ENCODE measurements at regions not wholly inside any gene's neighbourhood (a gene's known extent, or its start where the extent isn't known, plus 50 kb on each side); places are given as distances from the start of the nearest gene placed in this dataset.

DNA sequence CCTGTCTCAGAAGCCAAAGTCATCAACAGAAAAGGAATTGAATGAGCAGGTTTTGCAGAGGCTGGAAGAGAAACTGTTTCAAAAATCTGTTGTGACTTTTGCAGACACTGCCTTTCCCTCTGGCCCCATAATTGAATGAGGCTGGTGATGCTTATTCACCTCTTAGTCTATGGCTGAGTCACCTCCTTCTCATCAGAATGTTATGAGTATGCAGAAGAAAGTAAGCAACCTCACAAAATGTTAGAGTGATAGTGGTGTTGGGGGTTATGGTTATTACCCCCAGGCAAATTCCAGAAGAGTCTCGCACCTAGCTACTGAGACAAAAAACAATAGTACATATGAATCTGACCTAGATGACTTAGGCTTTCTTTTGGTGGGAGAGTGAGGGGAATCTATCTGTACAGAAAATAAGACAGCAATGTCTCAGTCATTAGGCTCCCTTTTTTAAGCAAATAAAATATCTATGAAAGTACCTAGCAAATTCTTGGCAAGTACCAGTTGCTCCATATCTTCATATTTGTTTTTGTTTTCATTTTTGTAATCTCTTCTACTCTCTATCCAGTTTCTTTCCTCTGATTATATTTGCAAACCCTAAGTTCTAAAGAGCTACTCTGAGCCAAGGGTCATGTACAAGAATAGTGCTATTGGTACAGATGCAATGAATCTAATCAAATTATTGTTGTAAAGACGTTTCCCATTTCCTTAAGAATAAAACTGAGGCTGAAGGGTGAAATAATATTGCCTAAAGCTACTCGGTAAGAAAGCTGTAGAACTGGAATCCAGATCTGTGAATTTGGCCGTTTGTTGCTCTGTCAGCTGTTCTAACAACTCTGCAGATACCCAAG is 498.1 kb upstream of the TNC start (continued):
- TF ChIP-seq FOXM1 (IDR thresholded peaks at IDR 0.05; ENCODE audit: low read depth) (peak; percentile 92), GATA2 (CRISPR knock-in tag; IDR thresholded peaks at IDR 0.05) (no peak), CTCF (IDR thresholded peaks at IDR 0.05) (no peak), RCOR1 (IDR thresholded peaks at IDR 0.05; ENCODE audit: low read length) (no peak), USF2 (IDR thresholded peaks at IDR 0.05; ENCODE audit: borderline replicate concordance, low read depth, low read length) (no peak), MEF2A (IDR thresholded peaks at IDR 0.05; ENCODE audit: borderline replicate concordance, low read depth) (peak; percentile 60; the same call in 1 of the 2 replicates), NRF1 (IDR thresholded peaks at IDR 0.05; ENCODE audit: low read depth, low read length) (no peak), RFX5 (IDR thresholded peaks at IDR 0.05; ENCODE audit: low read length) (no peak), FOSL2 (IDR thresholded peaks at IDR 0.05; ENCODE audit: borderline replicate concordance, low read depth) (peak; percentile 99)

DNA sequence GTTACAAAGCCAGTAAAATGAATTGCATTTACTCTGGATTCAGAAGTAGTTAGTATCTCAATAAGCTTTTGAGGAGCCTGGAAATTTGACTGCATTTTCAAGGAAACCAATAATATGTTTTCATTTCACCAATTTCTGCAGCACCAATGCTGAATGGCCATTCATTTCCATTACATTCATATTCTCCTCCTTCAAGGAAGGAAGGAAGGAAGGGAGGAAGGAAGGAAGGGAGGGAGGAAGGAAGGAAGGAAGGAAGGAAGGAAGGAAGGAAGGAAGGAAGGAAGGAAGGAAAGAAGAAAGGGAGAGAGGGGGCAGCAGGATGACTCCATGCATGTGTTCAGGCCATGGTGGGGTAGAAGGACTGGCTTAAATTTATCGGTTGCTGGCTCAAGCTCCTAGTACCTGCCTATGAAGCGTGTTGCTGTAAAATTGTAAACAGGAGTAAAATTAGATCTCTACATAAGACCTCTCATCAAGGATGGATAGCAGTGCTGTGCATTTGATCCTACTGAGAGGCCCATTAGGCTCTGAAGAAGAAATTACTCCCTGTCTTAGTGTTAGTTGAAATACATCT is 498.8 kb upstream of the TNC start:
- H3K36me3 ChIP-seq (replicated peaks in 1 of 2; ENCODE audit: control insufficient read depth in 1 of 2, insufficient read depth in 2 of 2, low read length in 1 of 2), result peaks cover 0 to 12% of the 10 kb centered on the region in 2 experiments
- no peaks in the 10 kb centered on the region for H3K9me3 ChIP-seq
- H3K4me3 ChIP-seq (ENCODE audit: low read depth in 2 of 2, low read length in 1 of 2), result no peak overlapping the region
- 100% methylated on average over 2 of the region's 2 CpGs for WGBS (ENCODE audit: low lambda C conversion rate)
- H3K27me3 ChIP-seq (ENCODE audit: insufficient read depth), result no peaks in the 10 kb centered on the region
- H4K20me1 ChIP-seq (ENCODE audit: insufficient read depth), result no peaks in the 10 kb centered on the region
- H3K79me2 ChIP-seq (ENCODE audit: insufficient read depth), result 0 out of 2 replicates have a peak, but pooled peaks cover 4% of the 10 kb centered on the region
- no peak overlapping the region for H2AFZ ChIP-seq (ENCODE audit: low read depth)
- H3K27ac ChIP-seq (ENCODE audit: low read depth in 2 of 2, low read length in 1 of 2), result peak overlapping the region; percentile 66 to 100; a peak in 3 of 4 replicates
- H3K4me1 ChIP-seq (ENCODE audit: control insufficient read depth in 1 of 2, insufficient read depth in 2 of 2, low read depth in 1 of 2, low read length in 1 of 2), result peaks cover 0 to 31% of the 10 kb centered on the region in 2 experiments; a peak in 2 of 4 replicates
- no peaks in the 10 kb centered on the region for H3K9me2 ChIP-seq
- peak overlapping the region; percentile 86 for H3K9ac ChIP-seq
- CTCF ChIA-PET, result interaction anchor here (1.3 to 2.1 kb wide), 2 partner anchors 23 kb away, joined by 4 to 13 read pairs; no protein-coding TSS in a partner anchor
- H3F3A ChIP-seq (replicated peaks; ENCODE audit: insufficient read depth), result peaks cover 36% of the 10 kb centered on the region
- POLR2A ChIA-PET, result no interaction called here
- TF ChIP-seq TAF1 (IDR thresholded peaks at IDR 0.05; ENCODE audit: borderline replicate concordance, low read depth, low read length) (no peak), GABPA (IDR thresholded peaks at IDR 0.05; ENCODE audit: low read depth) (no peak), RXRA (IDR thresholded peaks at IDR 0.05; ENCODE audit: borderline replicate concordance, low read depth) (no peak), NFIC (IDR thresholded peaks at IDR 0.05; ENCODE audit: borderline replicate concordance) (no peak), IRF3 (IDR thresholded peaks at IDR 0.05; ENCODE audit: low read depth, low read length) (no peak), SIN3A (IDR thresholded peaks at IDR 0.05; ENCODE audit: borderline replicate concordance, low read depth, low read length) (no peak), FOXM1 (IDR thresholded peaks at IDR 0.05; ENCODE audit: low read depth) (no peak), MAX (IDR thresholded peaks at IDR 0.05; ENCODE audit: low read depth) (no peak), JUND (IDR thresholded peaks at IDR 0.05) (no peak), CTCF (IDR thresholded peaks at IDR 0.05) (no peak)
- TF ChIP-seq, protein P1, sequence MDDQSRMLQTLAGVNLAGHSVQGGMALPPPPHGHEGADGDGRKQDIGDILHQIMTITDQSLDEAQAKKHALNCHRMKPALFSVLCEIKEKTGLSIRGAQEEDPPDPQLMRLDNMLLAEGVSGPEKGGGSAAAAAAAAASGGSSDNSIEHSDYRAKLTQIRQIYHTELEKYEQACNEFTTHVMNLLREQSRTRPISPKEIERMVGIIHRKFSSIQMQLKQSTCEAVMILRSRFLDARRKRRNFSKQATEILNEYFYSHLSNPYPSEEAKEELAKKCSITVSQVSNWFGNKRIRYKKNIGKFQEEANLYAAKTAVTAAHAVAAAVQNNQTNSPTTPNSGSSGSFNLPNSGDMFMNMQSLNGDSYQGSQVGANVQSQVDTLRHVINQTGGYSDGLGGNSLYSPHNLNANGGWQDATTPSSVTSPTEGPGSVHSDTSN (IDR thresholded peaks at IDR 0.05), result no peak
- no peak for DNase-seq
- no peak overlapping the region for H3K4me2 ChIP-seq

All from SK-N-SH (cell line).